Gastroesophageal sphincter (tissue), 4 donors: ENCODE measurements at regions not wholly inside any gene's neighbourhood (a gene's known extent, or its start where the extent isn't known, plus 50 kb on each side); places are given as distances from the start of the nearest gene placed in this dataset.

Source experiments
- ATAC-seq: fragments of 150-250 bp; one replicate; pipeline ENCODE4 v1.9.1; 2016; ENCODE audit warnings: mild to moderate bottlenecking, moderate library complexity
- H3K27ac ChIP-seq, 4 donors: fragments of 200-600 bp; sonication (generic) in 3 of 4; 1 replicate in 3 of 4; 2 replicates in 1 of 4; pipeline ENCODE4 v1.5.1; 2016 to 2019
- H3K27me3 ChIP-seq: fragments of 200-600 bp; sonication (generic); one replicate; pipeline ENCODE4 v1.5.1; 2019
- H3K36me3 ChIP-seq, 2 donors: fragments of 200-600 bp; sonication (generic); one replicate each; pipeline ENCODE4 v1.5.1; 2019; ENCODE audit warnings: control low read depth in 1 of 2
- H3K4me1 ChIP-seq, 3 donors: fragments of 200-600 bp; sonication (generic); 1 replicate in 2 of 3; 2 replicates in 1 of 3; pipeline ENCODE4 v1.5.1; 2016 to 2019; ENCODE audit warnings: control low read depth in 2 of 3
- H3K4me3 ChIP-seq, 2 donors: fragments of 200-600 bp; sonication (generic); one replicate each; pipeline ENCODE4 v1.5.1; 2019; ENCODE audit warnings: mild to moderate bottlenecking in 1 of 2, moderate library complexity in 1 of 2
- H3K9me3 ChIP-seq, 3 donors: fragments of 200-600 bp; sonication (generic); one replicate each; pipeline ENCODE4 v1.5.1; 2017 to 2019; ENCODE audit warnings: control low read depth in 2 of 3
- CTCF ChIP-seq, 4 experiments: fragments of 200-600 bp in 2 of 4; fragments of 450-650 bp in 2 of 4; sonication (generic) in 1 of 4; IDR thresholded peaks; one replicate each; pipeline ENCODE4 v1.5.1; 2017 to 2019; ENCODE audit warnings: antibody characterized with exemption in 4 of 4, mild to moderate bottlenecking in 2 of 4, moderate library complexity in 2 of 4
- EP300 ChIP-seq: sonication (generic); formaldehyde crosslinking; IDR thresholded peaks from one replicate; pipeline ENCODE4 v1.6.1; 2017; ENCODE audit warnings: antibody characterized with exemption, mild to moderate bottlenecking
- POLR2A ChIP-seq, 2 donors: fragments of 450-650 bp; IDR thresholded peaks; one replicate each; pipeline ENCODE4 v1.6.1; 2017; ENCODE audit warnings: antibody characterized with exemption in 2 of 2, mild to moderate bottlenecking in 2 of 2, moderate library complexity in 1 of 2
- POLR2AphosphoS5 ChIP-seq: sonication (generic); formaldehyde crosslinking; IDR thresholded peaks from one replicate; pipeline ENCODE4 v1.6.1; 2017; ENCODE audit warnings: antibody characterized with exemption
- WGBS, 2 donors: methylation state at CpG; one replicate each; pipeline ENCODE4 v1.1.5; 2018; ENCODE audit warnings: low coverage in 1 of 2; 5-methylcytosine and 5-hydroxymethylcytosine counted together

DNA sequence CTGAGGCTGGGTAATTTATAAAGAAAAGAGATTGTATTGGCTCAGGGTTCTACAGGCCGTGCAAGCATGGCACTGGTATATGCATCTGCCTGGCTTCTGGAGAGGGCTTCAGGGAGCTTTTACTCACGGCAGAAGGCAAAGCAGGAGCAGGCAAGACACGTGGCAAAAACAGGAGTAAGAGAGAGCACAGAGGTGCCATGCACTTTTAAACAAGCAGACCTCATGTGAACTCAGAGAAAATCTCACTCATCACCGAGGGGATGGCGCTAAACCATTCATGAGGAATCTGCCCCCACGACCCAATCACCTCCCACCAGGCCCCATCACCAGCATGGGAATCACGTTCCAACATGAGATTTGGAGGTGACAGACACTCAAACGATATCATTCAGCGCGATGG, 400.7 kb upstream of the RUNX1 start:
- H3K36me3 ChIP-seq = no peaks in the 10 kb centered on the region
- H3K4me1 ChIP-seq = no peaks in the 10 kb centered on the region
- no peaks in the 10 kb centered on the region for H3K27me3 ChIP-seq
- TF ChIP-seq POLR2A (IDR thresholded peaks at IDR 0.05) = no peak
- no peak for TF ChIP-seq POLR2AphosphoS5
- TF ChIP-seq CTCF (IDR thresholded peaks at IDR 0.05) = no peak
- no peak for TF ChIP-seq EP300
- no peak overlapping the region for H3K4me3 ChIP-seq
- 81 to 91% methylated on average over 8 to 10 of the region's 10 CpGs for WGBS, 2 donors
- no peak overlapping the region for H3K27ac ChIP-seq
- H3K9me3 ChIP-seq = no peaks in the 10 kb centered on the region
- ATAC-seq = no peak

DNA sequence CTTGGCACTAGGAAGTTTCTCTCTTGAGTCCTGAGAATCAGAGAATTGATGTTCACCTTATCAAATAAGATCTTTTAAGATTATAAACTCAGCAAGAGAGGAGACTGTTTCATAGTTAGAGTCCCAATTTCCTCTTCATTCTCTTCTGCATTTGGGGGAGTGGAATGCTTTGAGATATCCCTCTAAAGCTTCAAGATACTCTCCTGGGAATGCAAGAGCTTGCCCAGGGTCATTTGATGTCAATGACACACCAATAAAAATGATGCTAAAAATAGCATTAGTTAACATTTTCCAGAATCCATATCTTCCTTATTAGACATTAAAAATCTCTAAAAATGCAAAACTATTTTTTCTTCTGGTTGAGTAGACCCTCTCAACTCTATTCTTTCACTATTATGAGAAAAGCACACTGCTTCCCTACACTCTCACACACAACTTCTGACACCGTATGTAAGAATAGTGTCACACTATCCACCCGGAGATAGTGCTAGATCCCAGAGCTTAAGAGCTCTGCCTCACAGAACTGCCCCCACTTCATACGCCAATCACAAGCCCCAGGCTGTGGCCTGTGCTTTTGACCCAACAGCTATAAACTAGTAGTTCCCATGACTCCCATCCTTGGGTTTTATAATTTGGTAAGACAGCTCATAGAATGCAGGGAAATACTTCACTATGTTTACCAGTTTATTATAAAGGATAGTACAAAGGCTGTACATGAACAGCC, 399.9 kb upstream of the RUNX1 start:
- H3K4me3 ChIP-seq = no peak overlapping the region
- no peaks in the 10 kb centered on the region for H3K36me3 ChIP-seq
- 76% methylated on average over 3 of the region's 3 CpGs; no CpG with 5 or more reads in 1 of the 2 donors for WGBS, 2 donors
- no peaks in the 10 kb centered on the region for H3K9me3 ChIP-seq
- no peak for ATAC-seq
- H3K4me1 ChIP-seq = no peaks in the 10 kb centered on the region
- H3K27me3 ChIP-seq = no peaks in the 10 kb centered on the region
- no peak for TF ChIP-seq POLR2AphosphoS5
- TF ChIP-seq CTCF (IDR thresholded peaks at IDR 0.05) = no peak
- TF ChIP-seq POLR2A (IDR thresholded peaks at IDR 0.05) = no peak
- no peak for TF ChIP-seq EP300
- H3K27ac ChIP-seq = no peak overlapping the region

DNA sequence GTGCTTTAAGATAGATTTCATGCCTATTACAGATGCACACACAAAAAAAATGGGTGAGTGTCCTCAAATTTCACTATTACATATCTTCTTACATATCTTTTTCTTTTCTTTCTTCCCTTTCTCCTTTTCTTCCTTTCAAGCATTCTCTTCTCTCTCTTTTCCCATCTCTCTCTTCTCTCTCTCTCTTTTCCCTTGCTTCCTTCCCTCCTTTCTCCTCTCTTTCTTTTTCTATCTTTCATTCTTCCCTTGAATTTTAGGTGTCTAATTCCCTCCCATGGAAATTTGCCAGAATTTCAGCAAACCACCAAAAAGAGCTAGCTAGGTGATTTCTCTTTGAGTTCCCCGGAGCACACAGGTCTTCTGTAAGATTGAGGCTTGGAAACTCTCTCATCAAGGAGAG, 395.3 kb upstream of the RUNX1 start:
- TF ChIP-seq POLR2A (IDR thresholded peaks at IDR 0.05) (no peak), CTCF (IDR thresholded peaks at IDR 0.05) (no peak), EP300 (no peak), POLR2AphosphoS5 (no peak)
- Histone ChIP-seq H3K4me3 (no peak overlapping the region), H3K36me3 (no peaks in the 10 kb centered on the region), H3K27me3 (no peaks in the 10 kb centered on the region), H3K27ac (no peak overlapping the region), H3K9me3 (no peaks in the 10 kb centered on the region), H3K4me1 (no peaks in the 10 kb centered on the region)
- no peak for ATAC-seq
- 88 to 100% methylated on average over 1 of the region's 1 CpG for WGBS, 2 donors

GRCh38 chr21:35441868-35442582, 392.9 kb upstream of the RUNX1 start:
- no peaks in the 10 kb centered on the region for H3K4me1 ChIP-seq
- no peak overlapping the region for H3K27ac ChIP-seq
- TF ChIP-seq POLR2AphosphoS5 (no peak), CTCF (IDR thresholded peaks at IDR 0.05) (no peak), POLR2A (IDR thresholded peaks at IDR 0.05) (no peak), EP300 (no peak)
- no peaks in the 10 kb centered on the region for H3K27me3 ChIP-seq
- H3K9me3 ChIP-seq = no peaks in the 10 kb centered on the region
- ATAC-seq = no peak
- H3K36me3 ChIP-seq = no peaks in the 10 kb centered on the region
- WGBS, 2 donors = 95 to 97% methylated on average over 4 of the region's 4 CpGs
- H3K4me3 ChIP-seq = no peak overlapping the region
